Smooth muscle cell (in vitro differentiated cells): ENCODE measurements at regions not wholly inside any gene's neighbourhood (a gene's known extent, or its start where the extent isn't known, plus 50 kb on each side); places are given as distances from the start of the nearest gene placed in this dataset.

Experiments used
- DNase-seq: peaks from one replicate; lab custom pipeline; 2025; ENCODE audit not compliant: unreplicated experiment; lab: John Stamatoyannopoulos, UW
- H2AFZ ChIP-seq: fragments of 200-600 bp; sonication (generic); 2 replicates; pipeline ENCODE4 v1.6.0; 2016; ENCODE audit warnings: antibody characterized with exemption, low read depth, mild to moderate bottlenecking
- H3F3A ChIP-seq: fragments of 200-600 bp; sonication (generic); 2 replicates; pipeline ENCODE4 v1.6.0; 2017; ENCODE audit warnings: antibody characterized with exemption, low read depth
- H3K27ac ChIP-seq: fragments of 200-600 bp; sonication (generic); 2 replicates; pipeline ENCODE4 v1.5.1; 2016; ENCODE audit warnings: low read depth, mild to moderate bottlenecking
- H3K27me3 ChIP-seq: fragments of 200-600 bp; sonication (generic); 2 replicates; pipeline ENCODE4 v1.6.1; 2016; ENCODE audit warnings: low read depth, mild to moderate bottlenecking
- H3K36me3 ChIP-seq: fragments of 200-600 bp; sonication (generic); 2 replicates; pipeline ENCODE4 v1.5.1; 2016; ENCODE audit warnings: low read depth
- H3K4me1 ChIP-seq: fragments of 200-600 bp; sonication (generic); 2 replicates; pipeline ENCODE4 v1.5.1; 2016; ENCODE audit warnings: low read depth
- H3K4me2 ChIP-seq: fragments of 200-600 bp; sonication (generic); 2 replicates; pipeline ENCODE4 v1.6.0; 2016; ENCODE audit warnings: mild to moderate bottlenecking
- H3K4me3 ChIP-seq: fragments of 200-600 bp; sonication (generic); 2 replicates; pipeline ENCODE4 v1.5.1; 2016; ENCODE audit warnings: mild to moderate bottlenecking
- H3K79me2 ChIP-seq: fragments of 200-600 bp; sonication (generic); 2 replicates; pipeline ENCODE4 v1.6.0; 2016; ENCODE audit warnings: low read depth, mild to moderate bottlenecking
- H3K9ac ChIP-seq: fragments of 200-600 bp; sonication (generic); 2 replicates; pipeline ENCODE4 v1.6.0; 2016; ENCODE audit warnings: low read depth
- H3K9me3 ChIP-seq: fragments of 200-600 bp; sonication (generic); replicated peaks from 2 replicates; pipeline ENCODE4 v1.5.1; 2016; ENCODE audit warnings: low read depth
- H4K20me1 ChIP-seq: fragments of 200-600 bp; sonication (generic); 2 replicates; pipeline ENCODE4 v1.6.0; 2016; ENCODE audit warnings: low read depth
- WGBS: methylation state at CpG from one replicate; pipeline ENCODE4 v1.1.7; 2016; ENCODE audit warnings: low lambda C conversion rate; 5-methylcytosine and 5-hydroxymethylcytosine counted together
- TF ChIP-seq, protein P1 (sequence below): fragments of 200-600 bp; sonication (generic); IDR thresholded peaks from 2 replicates; pipeline ENCODE4 v1.5.1; 2017; ENCODE audit warnings: borderline replicate concordance, mild to moderate bottlenecking, antibody characterized with exemption; ENCODE audit not compliant: insufficient read depth, poor library complexity, severe bottlenecking

DNA sequence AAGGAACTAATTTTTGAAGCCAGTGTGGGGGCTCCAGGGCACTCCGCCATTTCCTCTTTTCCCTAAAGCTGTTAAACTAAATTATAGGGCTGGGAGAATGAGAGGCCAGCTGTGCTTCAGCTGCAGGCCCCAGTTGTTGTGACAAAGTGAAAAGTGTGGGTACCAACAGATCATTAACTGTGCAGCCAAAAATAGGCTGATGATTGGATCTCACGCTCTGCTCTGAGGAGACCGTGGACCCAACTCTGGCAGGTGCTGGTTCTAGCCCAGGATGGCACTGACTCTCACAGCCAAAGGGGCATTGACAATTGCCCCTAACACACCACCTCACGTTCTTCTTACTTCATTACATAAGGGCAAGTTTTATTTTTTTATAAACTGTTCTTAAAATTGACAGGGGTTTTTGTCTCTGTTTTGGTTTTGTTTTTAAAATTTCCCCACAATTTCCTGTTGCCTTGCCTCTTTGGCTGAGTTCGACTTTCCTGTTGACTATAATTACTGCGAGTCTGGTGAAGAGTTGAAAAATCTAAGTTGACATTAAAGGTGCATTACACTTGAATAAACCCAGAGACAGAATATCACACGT, 391.0 kb downstream of the FGF9 start:
- no peak overlapping the region for H3K4me3 ChIP-seq
- no peak overlapping the region for H3K9ac ChIP-seq
- no peaks in the 10 kb centered on the region for H4K20me1 ChIP-seq
- no peaks in the 10 kb centered on the region for H3K27me3 ChIP-seq
- TF ChIP-seq, protein P1, sequence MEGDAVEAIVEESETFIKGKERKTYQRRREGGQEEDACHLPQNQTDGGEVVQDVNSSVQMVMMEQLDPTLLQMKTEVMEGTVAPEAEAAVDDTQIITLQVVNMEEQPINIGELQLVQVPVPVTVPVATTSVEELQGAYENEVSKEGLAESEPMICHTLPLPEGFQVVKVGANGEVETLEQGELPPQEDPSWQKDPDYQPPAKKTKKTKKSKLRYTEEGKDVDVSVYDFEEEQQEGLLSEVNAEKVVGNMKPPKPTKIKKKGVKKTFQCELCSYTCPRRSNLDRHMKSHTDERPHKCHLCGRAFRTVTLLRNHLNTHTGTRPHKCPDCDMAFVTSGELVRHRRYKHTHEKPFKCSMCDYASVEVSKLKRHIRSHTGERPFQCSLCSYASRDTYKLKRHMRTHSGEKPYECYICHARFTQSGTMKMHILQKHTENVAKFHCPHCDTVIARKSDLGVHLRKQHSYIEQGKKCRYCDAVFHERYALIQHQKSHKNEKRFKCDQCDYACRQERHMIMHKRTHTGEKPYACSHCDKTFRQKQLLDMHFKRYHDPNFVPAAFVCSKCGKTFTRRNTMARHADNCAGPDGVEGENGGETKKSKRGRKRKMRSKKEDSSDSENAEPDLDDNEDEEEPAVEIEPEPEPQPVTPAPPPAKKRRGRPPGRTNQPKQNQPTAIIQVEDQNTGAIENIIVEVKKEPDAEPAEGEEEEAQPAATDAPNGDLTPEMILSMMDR, result no peak
- H3F3A ChIP-seq, result no peaks in the 10 kb centered on the region
- no peak overlapping the region for H3K4me2 ChIP-seq
- no peaks in the 10 kb centered on the region for H3K79me2 ChIP-seq
- DNase-seq, result no peak
- H3K27ac ChIP-seq, result no peak overlapping the region
- H2AFZ ChIP-seq, result no peak overlapping the region
- WGBS, result 78% methylated on average over 7 of the region's 7 CpGs
- H3K9me3 ChIP-seq, result no peaks in the 10 kb centered on the region
- peaks cover 11% of the 10 kb centered on the region for H3K4me1 ChIP-seq
- H3K36me3 ChIP-seq, result no peaks in the 10 kb centered on the region

DNA sequence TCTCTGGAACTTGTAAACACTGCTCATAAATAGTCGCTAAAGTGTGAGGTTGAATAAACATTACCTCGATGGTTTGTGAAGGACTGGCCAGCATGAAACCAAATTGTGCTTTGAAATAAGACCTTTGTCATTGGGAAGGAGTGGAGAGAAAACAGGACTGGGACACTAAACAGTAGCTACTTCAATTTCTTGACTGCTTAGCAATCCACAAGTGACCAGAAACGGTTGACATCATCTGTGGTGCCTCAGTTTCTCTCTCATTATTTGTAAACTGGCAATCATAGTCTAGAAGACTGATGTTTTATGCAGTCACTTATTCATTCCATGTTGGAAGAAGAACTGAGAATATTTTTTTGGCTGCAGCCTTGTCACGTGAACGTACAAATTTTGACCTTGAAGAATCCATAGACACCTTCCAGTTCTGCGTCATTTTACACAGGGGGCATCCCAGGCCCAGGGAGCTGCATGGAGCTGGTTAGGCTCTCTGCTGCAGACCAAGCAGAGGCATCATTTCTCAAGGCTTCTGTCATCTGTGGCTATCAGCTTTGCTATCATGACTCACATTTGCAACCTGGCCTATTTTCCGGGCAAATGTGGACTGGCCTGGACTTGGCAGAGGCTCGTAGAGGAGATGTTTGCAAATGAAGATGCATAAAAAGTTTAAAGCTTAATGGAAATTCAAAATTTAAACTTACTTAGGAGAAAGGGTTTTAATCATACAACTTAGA, 391.8 kb downstream of the FGF9 start:
- Histone ChIP-seq H3K27ac (no peak overlapping the region), H3K79me2 (no peaks in the 10 kb centered on the region), H3K4me3 (no peak overlapping the region), H3K9me3 (no peaks in the 10 kb centered on the region), H3K36me3 (no peaks in the 10 kb centered on the region), H2AFZ (no peak overlapping the region), H3K4me1 (peaks cover 11% of the 10 kb centered on the region), H3K9ac (no peak overlapping the region), H3K27me3 (no peaks in the 10 kb centered on the region), H3F3A (no peaks in the 10 kb centered on the region), H3K4me2 (no peak overlapping the region), H4K20me1 (no peaks in the 10 kb centered on the region)
- WGBS, result 65% methylated on average over 8 of the region's 8 CpGs
- TF ChIP-seq, protein P1, result no peak
- DNase-seq, result no peak

- no peak overlapping the region for H3K27ac ChIP-seq
- no peaks in the 10 kb centered on the region for H3K36me3 ChIP-seq
- no peaks in the 10 kb centered on the region for H3K27me3 ChIP-seq
- 94% methylated on average over 23 of the region's 23 CpGs for WGBS
- no peaks in the 10 kb centered on the region for H3F3A ChIP-seq
- peaks cover 11% of the 10 kb centered on the region for H3K4me1 ChIP-seq
- no peaks in the 10 kb centered on the region for H3K79me2 ChIP-seq
- H3K9ac ChIP-seq, result no peak overlapping the region
- no peak overlapping the region for H2AFZ ChIP-seq
- H3K4me2 ChIP-seq, result no peak overlapping the region
- H4K20me1 ChIP-seq, result no peaks in the 10 kb centered on the region
- no peak overlapping the region for H3K4me3 ChIP-seq
- no peak for DNase-seq
- no peaks in the 10 kb centered on the region for H3K9me3 ChIP-seq
- TF ChIP-seq, protein P1, result no peak
These were observed 392.7 kb downstream of the FGF9 start for GRCh38 chr13:22063416-22064124.
